CD4-positive, alpha-beta memory T cell (primary cell): ENCODE measurements at regions not wholly inside any gene's neighbourhood (a gene's known extent, or its start where the extent isn't known, plus 50 kb on each side); places are given as distances from the start of the nearest gene placed in this dataset.

Experiments
- CTCF ChIA-PET: fragments of 350-600 bp; sonication (Branson Sonifier 250); formaldehyde crosslinking; loops from one replicate; lab custom pipeline; 2021; ENCODE audit warnings: inconsistent platforms; ENCODE audit not compliant: partially characterized antibody; lab: Charles Lee
- POLR2A ChIA-PET: fragments of 350-600 bp; sonication (Branson Sonifier 250); formaldehyde crosslinking; loops from one replicate; lab custom pipeline; 2021; ENCODE audit not compliant: partially characterized antibody; lab: Charles Lee
- DNase-seq, 5 donors: peaks; one replicate each; pipeline versions ENCODE4 v3.0.0 to v3.0.0-alpha.2; 2020 to 2022; ENCODE audit warnings: mixed read lengths in 1 of 5
- H3K27ac ChIP-seq: one replicate; pipeline ENCODE4 v1.7.0; 2013; ENCODE audit warnings: low read depth, low read length
- H3K27me3 ChIP-seq: 2 replicates; pipeline ENCODE4 v1.7.0; 2013; ENCODE audit warnings: mild to moderate bottlenecking, low read length, moderate library complexity; ENCODE audit not compliant: insufficient read depth
- H3K36me3 ChIP-seq: 2 replicates; pipeline ENCODE4 v1.7.0; 2013; ENCODE audit warnings: mild to moderate bottlenecking, low read length, moderate library complexity; ENCODE audit not compliant: insufficient read depth
- H3K4me1 ChIP-seq: 2 replicates; pipeline ENCODE4 v1.7.0; 2013; ENCODE audit warnings: mild to moderate bottlenecking, low read length, moderate library complexity; ENCODE audit not compliant: insufficient read depth
- H3K4me3 ChIP-seq, 2 donors: one replicate each; pipeline ENCODE4 v1.7.0; 2013; ENCODE audit warnings: low read length in 2 of 2, mild to moderate bottlenecking in 1 of 2
- H3K9me3 ChIP-seq, 2 donors: one replicate each; pipeline ENCODE4 v1.7.0; 2013; ENCODE audit warnings: low read length in 2 of 2, control low read depth in 1 of 2; ENCODE audit not compliant: control insufficient read depth in 1 of 2
- H3K27ac Mint-ChIP-seq, 7 donors: one replicate each; pipeline ENCODE4 v1.8.0; 2020 to 2021; ENCODE audit warnings: mixed read lengths in 7 of 7, mild to moderate bottlenecking in 6 of 7, inconsistent platforms in 3 of 7, moderate library complexity in 3 of 7
- H3K27me3 Mint-ChIP-seq, 2 donors: one replicate each; pipeline ENCODE4 v1.8.0; 2020 to 2021; ENCODE audit warnings: mixed read lengths in 2 of 2
- H3K36me3 Mint-ChIP-seq, 2 donors: one replicate each; pipeline ENCODE4 v1.8.0; 2020 to 2021; ENCODE audit warnings: mixed read lengths in 2 of 2, inconsistent platforms in 1 of 2, mild to moderate bottlenecking in 1 of 2
- H3K4me1 Mint-ChIP-seq, 4 donors: one replicate each; pipeline ENCODE4 v1.8.0; 2020 to 2021; ENCODE audit warnings: mixed read lengths in 4 of 4, mild to moderate bottlenecking in 1 of 4
- H3K4me3 Mint-ChIP-seq, 8 donors: one replicate each; pipeline ENCODE4 v1.8.0; 2020 to 2021; ENCODE audit warnings: mixed read lengths in 8 of 8, mild to moderate bottlenecking in 7 of 8, moderate library complexity in 6 of 8, inconsistent platforms in 3 of 8
- H3K9me3 Mint-ChIP-seq, 8 donors: one replicate each; pipeline ENCODE4 v1.8.0; 2020 to 2021; ENCODE audit warnings: mixed read lengths in 8 of 8, mild to moderate bottlenecking in 5 of 8, inconsistent platforms in 3 of 8, moderate library complexity in 1 of 8
- intact Hi-C: fragments of 100-400 bp; cut with micrococcal nuclease; formaldehyde crosslinking; loops from one replicate; pipeline ENCODE4 v1.15.1; 2023

DNA sequence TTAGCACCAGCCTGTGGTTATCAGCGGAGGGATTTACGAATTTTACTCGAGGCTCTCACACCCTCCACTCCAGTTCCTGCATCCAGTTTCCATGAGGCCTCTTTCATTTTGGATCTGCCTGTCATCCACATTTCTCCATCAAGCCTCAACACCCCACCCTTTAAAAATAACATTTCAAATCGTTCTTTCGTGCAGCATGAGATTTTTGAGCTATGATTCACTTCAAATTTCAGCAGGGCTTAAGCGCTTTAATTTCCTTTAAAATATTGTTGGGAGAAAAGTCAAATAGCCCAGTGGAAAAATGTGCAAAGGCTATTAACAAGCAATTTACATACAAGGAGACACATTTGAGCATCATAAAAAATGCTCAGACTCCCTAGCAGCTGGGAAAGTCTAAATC, 103.2 kb downstream of the MSX2 start:
- ChIA-PET CTCF (no interaction called here), POLR2A (no interaction called here)
- H3K4me3 Mint-ChIP-seq, result no peak overlapping the region

DNA sequence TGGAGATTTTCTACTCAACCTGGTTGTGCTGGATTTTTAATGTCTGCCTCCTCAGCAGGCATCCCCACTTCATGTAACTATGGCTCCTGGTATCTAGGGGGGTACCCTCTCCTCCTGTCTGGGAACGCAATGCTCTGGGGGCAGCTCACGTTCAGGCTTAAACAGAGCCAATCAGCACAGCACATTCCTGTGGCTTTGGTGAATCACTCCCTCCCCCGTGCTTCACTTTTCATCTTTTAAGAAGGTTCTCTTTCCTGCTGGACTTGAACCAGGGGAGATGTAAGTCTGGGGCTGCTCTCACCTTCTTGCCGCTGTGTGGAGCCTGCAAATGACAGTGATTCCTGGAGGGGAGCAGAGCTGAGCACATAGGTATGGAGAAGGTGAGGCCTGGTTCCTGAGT, 101.2 kb downstream of the MSX2 start:
- intact Hi-C loops, result no loop called here
- Histone ChIP-seq H3K9me3 (no peaks in the 10 kb centered on the region), H3K4me3 (no peak overlapping the region), H3K4me1 (no peaks in the 10 kb centered on the region), H3K27ac (no peak overlapping the region), H3K36me3 (no peaks in the 10 kb centered on the region), H3K27me3 (no peaks in the 10 kb centered on the region)
- no peak for DNase-seq
- Mint-ChIP-seq H3K4me1 (no peaks in the 10 kb centered on the region), H3K9me3 (no peaks in the 10 kb centered on the region), H3K27me3 (peaks cover 3 to 6% of the 10 kb centered on the region in 2 donors), H3K4me3 (no peak overlapping the region), H3K27ac (no peak overlapping the region), H3K36me3 (no peaks in the 10 kb centered on the region)
- ChIA-PET CTCF (no interaction called here), POLR2A (no interaction called here)

More for the DNA sequence above, 103.2 kb downstream of the MSX2 start:
- H3K9me3 ChIP-seq, result no peaks in the 10 kb centered on the region
- Mint-ChIP-seq H3K9me3 (no peaks in the 10 kb centered on the region), H3K27ac (no peak overlapping the region), H3K36me3 (no peaks in the 10 kb centered on the region), H3K27me3 (peaks cover 3 to 6% of the 10 kb centered on the region in 2 donors), H3K4me1 (no peaks in the 10 kb centered on the region)
- intact Hi-C loops, result no loop called here
- no peak for DNase-seq
- H3K4me3 ChIP-seq, result no peak overlapping the region
- no peak overlapping the region for H3K27ac ChIP-seq
- no peaks in the 10 kb centered on the region for H3K4me1 ChIP-seq
- no peaks in the 10 kb centered on the region for H3K27me3 ChIP-seq
- H3K36me3 ChIP-seq, result no peaks in the 10 kb centered on the region

DNA sequence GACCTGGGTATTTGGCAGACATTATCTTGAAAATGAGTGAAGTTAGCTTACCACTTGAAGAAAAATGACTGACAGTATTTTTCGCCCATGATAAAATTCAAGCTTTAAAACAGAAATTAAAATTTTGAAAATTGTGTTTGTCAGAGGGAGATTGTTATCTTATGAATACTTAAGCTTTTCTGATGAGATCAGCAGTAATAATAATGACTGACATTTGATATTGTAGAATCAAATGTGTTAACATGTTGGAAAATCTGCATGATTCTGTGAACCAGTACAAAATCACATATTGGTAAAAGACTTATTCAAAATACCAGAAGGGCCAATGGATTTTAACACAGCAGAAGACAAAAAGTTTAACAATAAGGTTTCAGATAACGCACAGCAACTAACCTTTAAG, 94.0 kb downstream of the MSX2 start:
- H3K36me3 Mint-ChIP-seq, result no peaks in the 10 kb centered on the region
- no peaks in the 10 kb centered on the region for H3K4me1 Mint-ChIP-seq
- Histone ChIP-seq H3K36me3 (no peaks in the 10 kb centered on the region), H3K4me3 (no peak overlapping the region), H3K27ac (no peak overlapping the region), H3K9me3 (no peaks in the 10 kb centered on the region), H3K4me1 (no peaks in the 10 kb centered on the region), H3K27me3 (no peaks in the 10 kb centered on the region)
- H3K9me3 Mint-ChIP-seq, result peaks cover 2 to 17% (median 8%) of the 10 kb centered on the region in 8 donors
- ChIA-PET CTCF (no interaction called here), POLR2A (no interaction called here)
- peaks cover 1 to 7% of the 10 kb centered on the region in 2 donors for H3K27me3 Mint-ChIP-seq
- intact Hi-C loops, result no loop called here
- H3K27ac Mint-ChIP-seq, result no peak overlapping the region
- no peak for DNase-seq
- no peak overlapping the region for H3K4me3 Mint-ChIP-seq

DNA sequence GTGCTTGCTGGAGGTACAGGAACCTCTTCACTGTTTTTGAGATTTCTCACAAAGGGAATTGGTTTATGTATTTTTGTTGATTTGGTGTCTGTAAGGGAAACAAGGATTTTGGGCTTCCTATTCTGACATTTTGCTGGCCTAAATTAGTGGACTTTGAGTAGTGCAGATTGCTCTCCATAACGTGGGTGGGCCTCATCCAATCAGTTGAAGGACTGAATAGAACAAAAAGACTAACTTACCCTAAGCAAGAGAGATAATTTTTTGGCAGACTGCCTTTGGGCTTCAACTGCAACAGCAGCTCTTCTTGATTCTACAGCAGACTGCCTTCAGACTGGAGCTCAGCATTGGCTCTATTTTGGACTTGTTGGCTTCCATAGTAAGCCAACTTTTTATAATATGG, 93.2 kb downstream of the MSX2 start:
- no peaks in the 10 kb centered on the region for H3K9me3 ChIP-seq
- no peak for DNase-seq
- H3K27ac ChIP-seq, result no peak overlapping the region
- no peaks in the 10 kb centered on the region for H3K36me3 Mint-ChIP-seq
- H3K4me1 Mint-ChIP-seq, result no peaks in the 10 kb centered on the region
- H3K9me3 Mint-ChIP-seq, result peaks cover 2 to 17% (median 8%) of the 10 kb centered on the region in 8 donors
- intact Hi-C loops, result no loop called here
- H3K27me3 ChIP-seq, result no peaks in the 10 kb centered on the region
- no peak overlapping the region for H3K4me3 Mint-ChIP-seq
- no peaks in the 10 kb centered on the region for H3K36me3 ChIP-seq
- H3K27ac Mint-ChIP-seq, result no peak overlapping the region
- CTCF ChIA-PET, result no interaction called here
- POLR2A ChIA-PET, result no interaction called here
- no peaks in the 10 kb centered on the region for H3K4me1 ChIP-seq
- H3K27me3 Mint-ChIP-seq, result peaks cover 1 to 6% of the 10 kb centered on the region in 2 donors
- H3K4me3 ChIP-seq, result no peak overlapping the region

DNA sequence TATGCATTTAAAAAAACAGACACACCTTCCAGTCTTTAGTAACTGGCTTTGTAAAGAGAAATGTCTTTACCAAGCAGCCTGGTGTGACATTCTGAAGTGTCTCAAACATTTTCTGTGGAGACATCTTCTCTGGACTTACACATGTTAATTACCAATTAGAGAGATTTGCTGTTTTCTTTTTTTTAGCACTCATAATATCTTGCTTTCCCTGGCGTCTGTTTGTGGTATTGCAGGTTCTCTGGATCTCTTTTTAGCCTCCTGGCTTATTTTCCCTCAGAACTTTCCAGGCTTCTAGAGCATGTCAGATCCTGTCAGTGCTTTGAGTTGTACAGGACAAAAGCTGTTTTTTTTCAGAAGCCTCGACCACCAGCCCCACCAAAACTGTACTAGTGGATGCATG, 92.5 kb downstream of the MSX2 start:
- intact Hi-C loops, result no loop called here
- Mint-ChIP-seq H3K36me3 (no peaks in the 10 kb centered on the region), H3K4me1 (no peaks in the 10 kb centered on the region), H3K9me3 (peaks cover 2 to 17% (median 8%) of the 10 kb centered on the region in 8 donors), H3K27ac (no peak overlapping the region), H3K4me3 (no peak overlapping the region), H3K27me3 (peaks cover 1 to 6% of the 10 kb centered on the region in 2 donors)
- no peak overlapping the region for H3K27ac ChIP-seq
- no peaks in the 10 kb centered on the region for H3K36me3 ChIP-seq
- H3K4me3 ChIP-seq, result no peak overlapping the region
- H3K9me3 ChIP-seq, result no peaks in the 10 kb centered on the region
- ChIA-PET CTCF (no interaction called here), POLR2A (no interaction called here)
- H3K27me3 ChIP-seq, result no peaks in the 10 kb centered on the region
- no peak for DNase-seq
- no peaks in the 10 kb centered on the region for H3K4me1 ChIP-seq

DNA sequence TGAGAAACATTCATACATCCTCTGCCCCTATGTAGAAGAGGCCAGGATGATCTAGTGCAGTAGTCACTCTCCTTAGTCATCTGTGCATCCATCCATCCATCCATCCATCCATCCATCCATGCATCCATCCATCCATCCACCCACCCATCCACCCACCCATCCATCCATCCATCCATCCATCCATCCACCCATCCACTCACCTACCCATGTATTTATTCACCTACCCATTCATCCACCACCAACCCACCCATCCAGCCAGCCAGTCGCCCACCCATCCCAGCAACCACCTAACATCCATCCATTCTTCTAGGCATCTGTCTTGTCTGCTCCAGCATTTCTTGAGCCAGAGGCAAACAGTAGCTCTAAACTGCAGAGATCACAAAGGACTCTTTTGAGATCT, 87.1 kb downstream of the MSX2 start:
- Mint-ChIP-seq H3K36me3 (no peaks in the 10 kb centered on the region), H3K27me3 (no peaks in the 10 kb centered on the region), H3K4me1 (no peaks in the 10 kb centered on the region), H3K4me3 (no peak overlapping the region), H3K27ac (no peak overlapping the region), H3K9me3 (peaks cover 0 to 9% (median 5%) of the 10 kb centered on the region in 8 donors)
- no peaks in the 10 kb centered on the region for H3K9me3 ChIP-seq
- no peak overlapping the region for H3K27ac ChIP-seq
- CTCF ChIA-PET, result no interaction called here
- POLR2A ChIA-PET, result no interaction called here
- no peak for DNase-seq
- no peaks in the 10 kb centered on the region for H3K36me3 ChIP-seq
- H3K4me3 ChIP-seq, result no peak overlapping the region
- intact Hi-C loops, result no loop called here
- no peaks in the 10 kb centered on the region for H3K27me3 ChIP-seq
- H3K4me1 ChIP-seq, result no peaks in the 10 kb centered on the region

DNA sequence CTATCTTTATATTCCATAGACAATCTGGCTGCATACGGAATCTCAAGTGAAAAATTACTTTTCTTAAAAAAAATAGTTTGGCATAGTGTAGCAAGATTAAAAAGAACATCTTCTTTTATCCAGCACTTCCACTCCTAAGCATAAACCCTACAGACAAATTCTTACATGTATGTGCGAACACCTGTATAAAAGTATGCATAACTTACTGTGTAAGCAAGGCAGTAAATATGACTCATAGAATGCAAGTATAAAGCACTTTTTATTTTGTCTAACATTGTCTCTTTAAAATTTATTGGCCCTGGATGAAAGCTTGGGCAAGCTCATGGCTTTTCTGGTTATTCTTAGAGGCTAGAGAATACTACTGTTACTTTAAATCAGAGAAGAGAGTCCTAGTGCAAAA, 86.4 kb downstream of the MSX2 start:
- intact Hi-C loops, result no loop called here
- no peak for DNase-seq
- Mint-ChIP-seq H3K27me3 (no peaks in the 10 kb centered on the region), H3K9me3 (peaks cover 0 to 7% (median 2%) of the 10 kb centered on the region in 8 donors), H3K36me3 (no peaks in the 10 kb centered on the region), H3K4me3 (no peak overlapping the region), H3K4me1 (no peaks in the 10 kb centered on the region), H3K27ac (no peak overlapping the region)
- Histone ChIP-seq H3K4me3 (no peak overlapping the region), H3K27ac (no peak overlapping the region), H3K36me3 (no peaks in the 10 kb centered on the region), H3K9me3 (no peaks in the 10 kb centered on the region), H3K4me1 (no peaks in the 10 kb centered on the region), H3K27me3 (no peaks in the 10 kb centered on the region)
- CTCF ChIA-PET, result no interaction called here
- POLR2A ChIA-PET, result no interaction called here

DNA sequence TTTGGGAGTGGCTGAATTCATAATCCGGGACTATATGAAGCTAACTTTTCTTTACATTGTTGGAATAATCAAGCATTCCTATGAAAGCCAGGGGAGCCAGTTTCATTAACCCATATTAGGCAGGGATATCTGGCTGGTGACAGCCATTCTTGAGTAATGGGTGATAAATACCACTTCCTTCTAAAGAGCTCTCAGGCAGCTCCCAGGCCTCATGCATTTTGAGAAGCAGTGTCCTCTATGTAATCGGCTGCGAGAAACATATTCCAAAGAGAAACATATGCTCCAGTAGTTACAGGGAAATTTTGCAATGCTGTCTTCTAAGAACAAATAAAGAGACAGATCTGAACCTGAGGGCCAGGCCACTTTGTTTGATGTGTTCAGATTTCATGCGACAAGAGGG, 83.1 kb downstream of the MSX2 start:
- DNase-seq, result no peak
- CTCF ChIA-PET, result no interaction called here
- peaks cover 5 to 6% of the 10 kb centered on the region in 2 donors for H3K27me3 Mint-ChIP-seq
- H3K9me3 ChIP-seq, result no peaks in the 10 kb centered on the region
- no peak overlapping the region for H3K27ac Mint-ChIP-seq
- H3K36me3 Mint-ChIP-seq, result no peaks in the 10 kb centered on the region
- no peaks in the 10 kb centered on the region for H3K27me3 ChIP-seq
- no peak overlapping the region for H3K27ac ChIP-seq
- POLR2A ChIA-PET, result no interaction called here
- no peaks in the 10 kb centered on the region for H3K36me3 ChIP-seq
- no peak overlapping the region for H3K4me3 Mint-ChIP-seq
- intact Hi-C loops, result no loop called here
- peaks cover 0 to 14% (median 8%) of the 10 kb centered on the region in 8 donors for H3K9me3 Mint-ChIP-seq
- H3K4me1 ChIP-seq, result no peaks in the 10 kb centered on the region
- H3K4me1 Mint-ChIP-seq, result no peaks in the 10 kb centered on the region
- H3K4me3 ChIP-seq, result no peak overlapping the region
